CD8-positive, alpha-beta memory T cell (primary cell): ENCODE measurements at regions not wholly inside any gene's neighbourhood (a gene's known extent, or its start where the extent isn't known, plus 50 kb on each side); places are given as distances from the start of the nearest gene placed in this dataset.

Experiments
- CTCF ChIA-PET: fragments of 350-600 bp; sonication (Branson Sonifier 250); formaldehyde crosslinking; loops from one replicate; lab custom pipeline; 2021; ENCODE audit warnings: antibody characterized with exemption; lab: Charles Lee
- POLR2A ChIA-PET: fragments of 350-600 bp; sonication (Branson Sonifier 250); formaldehyde crosslinking; loops from one replicate; lab custom pipeline; 2021; ENCODE audit warnings: antibody characterized with exemption; lab: Charles Lee
- DNase-seq, 5 donors: peaks; one replicate each; pipeline versions ENCODE4 v3.0.0 to v3.0.0-alpha.2; 2020 to 2022; ENCODE audit warnings: mixed read lengths in 1 of 5
- H3K27ac ChIP-seq: one replicate; pipeline ENCODE4 v1.7.0; 2013; ENCODE audit warnings: low read depth, mild to moderate bottlenecking, low read length, moderate library complexity
- H3K27me3 ChIP-seq: 2 replicates; pipeline ENCODE4 v1.7.0; 2013; ENCODE audit warnings: low read length, mild to moderate bottlenecking; ENCODE audit not compliant: insufficient read depth, poor library complexity, severe bottlenecking
- H3K36me3 ChIP-seq: 2 replicates; pipeline ENCODE4 v1.7.0; 2013; ENCODE audit warnings: mild to moderate bottlenecking, low read length, moderate library complexity; ENCODE audit not compliant: insufficient read depth
- H3K4me1 ChIP-seq: 2 replicates; pipeline ENCODE4 v1.7.0; 2013; ENCODE audit warnings: mild to moderate bottlenecking, low read length, moderate library complexity; ENCODE audit not compliant: insufficient read depth
- H3K4me3 ChIP-seq: 2 replicates; pipeline ENCODE4 v1.7.0; 2013; ENCODE audit warnings: mild to moderate bottlenecking, low read length
- H3K9me3 ChIP-seq: 2 replicates; pipeline ENCODE4 v1.7.0; 2013; ENCODE audit warnings: mild to moderate bottlenecking, low read length
- H3K27ac Mint-ChIP-seq, 8 donors: one replicate each; pipeline ENCODE4 v1.8.0; 2020 to 2021; ENCODE audit warnings: mixed read lengths in 8 of 8, mild to moderate bottlenecking in 6 of 8, inconsistent platforms in 3 of 8, moderate library complexity in 3 of 8
- H3K27me3 Mint-ChIP-seq, 2 donors: one replicate each; pipeline ENCODE4 v1.8.0; 2020 to 2021; ENCODE audit warnings: mixed read lengths in 2 of 2, mild to moderate bottlenecking in 1 of 2, moderate library complexity in 1 of 2
- H3K36me3 Mint-ChIP-seq, 3 donors: one replicate each; pipeline ENCODE4 v1.8.0; 2020 to 2021; ENCODE audit warnings: mixed read lengths in 3 of 3, inconsistent platforms in 1 of 3, mild to moderate bottlenecking in 1 of 3
- H3K4me1 Mint-ChIP-seq, 3 donors: one replicate each; pipeline ENCODE4 v1.8.0; 2020 to 2021; ENCODE audit warnings: mixed read lengths in 3 of 3, inconsistent platforms in 1 of 3, mild to moderate bottlenecking in 1 of 3
- H3K4me3 Mint-ChIP-seq, 7 donors: one replicate each; pipeline ENCODE4 v1.8.0; 2020 to 2021; ENCODE audit warnings: mixed read lengths in 7 of 7, mild to moderate bottlenecking in 6 of 7, moderate library complexity in 4 of 7, inconsistent platforms in 2 of 7
- H3K9me3 Mint-ChIP-seq, 5 donors: one replicate each; pipeline ENCODE4 v1.8.0; 2020 to 2022; ENCODE audit warnings: mixed read lengths in 5 of 5, mild to moderate bottlenecking in 3 of 5, moderate library complexity in 2 of 5, inconsistent platforms in 1 of 5

GRCh38 chr5:29662876-29663275 lies 1530.6 kb upstream of the CDH6 start:
- H3K27me3 ChIP-seq, result no peaks in the 10 kb centered on the region
- no peaks in the 10 kb centered on the region for H3K36me3 ChIP-seq
- no peak for DNase-seq
- Mint-ChIP-seq H3K36me3 (no peaks in the 10 kb centered on the region), H3K4me1 (no peaks in the 10 kb centered on the region), H3K27me3 (no peaks in the 10 kb centered on the region), H3K9me3 (peaks cover 9 to 27% (median 15%) of the 10 kb centered on the region in 5 donors), H3K4me3 (no peak overlapping the region), H3K27ac (no peak overlapping the region)
- H3K4me1 ChIP-seq, result no peaks in the 10 kb centered on the region
- no peak overlapping the region for H3K27ac ChIP-seq
- ChIA-PET POLR2A (no interaction called here), CTCF (no interaction called here)
- H3K9me3 ChIP-seq, result no peaks in the 10 kb centered on the region
- H3K4me3 ChIP-seq, result no peak overlapping the region

GRCh38 chr5:29654954-29655353 lies 1538.5 kb upstream of the CDH6 start:
- Mint-ChIP-seq H3K27ac (no peak overlapping the region), H3K27me3 (no peaks in the 10 kb centered on the region), H3K4me3 (no peak overlapping the region), H3K9me3 (peaks cover 21 to 39% (median 29%) of the 10 kb centered on the region in 5 donors), H3K4me1 (no peaks in the 10 kb centered on the region), H3K36me3 (no peaks in the 10 kb centered on the region)
- Histone ChIP-seq H3K27ac (no peak overlapping the region), H3K4me1 (no peaks in the 10 kb centered on the region), H3K36me3 (no peaks in the 10 kb centered on the region), H3K9me3 (no peaks in the 10 kb centered on the region), H3K4me3 (no peak overlapping the region), H3K27me3 (no peaks in the 10 kb centered on the region)
- ChIA-PET CTCF (no interaction called here), POLR2A (no interaction called here)
- DNase-seq, result no peak

- no peak overlapping the region for H3K27ac ChIP-seq
- ChIA-PET CTCF (no interaction called here), POLR2A (no interaction called here)
- no peak overlapping the region for H3K4me3 Mint-ChIP-seq
- no peak overlapping the region for H3K4me3 ChIP-seq
- no peaks in the 10 kb centered on the region for H3K27me3 ChIP-seq
- no peaks in the 10 kb centered on the region for H3K36me3 ChIP-seq
- H3K27me3 Mint-ChIP-seq, result no peaks in the 10 kb centered on the region
- peaks cover 12 to 26% (median 22%) of the 10 kb centered on the region in 5 donors for H3K9me3 Mint-ChIP-seq
- no peaks in the 10 kb centered on the region for H3K4me1 ChIP-seq
- H3K4me1 Mint-ChIP-seq, result no peaks in the 10 kb centered on the region
- no peaks in the 10 kb centered on the region for H3K36me3 Mint-ChIP-seq
- H3K9me3 ChIP-seq, result no peaks in the 10 kb centered on the region
- DNase-seq, result no peak
- H3K27ac Mint-ChIP-seq, result no peak overlapping the region
Measured at GRCh38 chr5:29649321-29649720, 1544.2 kb upstream of the CDH6 start.

DNA sequence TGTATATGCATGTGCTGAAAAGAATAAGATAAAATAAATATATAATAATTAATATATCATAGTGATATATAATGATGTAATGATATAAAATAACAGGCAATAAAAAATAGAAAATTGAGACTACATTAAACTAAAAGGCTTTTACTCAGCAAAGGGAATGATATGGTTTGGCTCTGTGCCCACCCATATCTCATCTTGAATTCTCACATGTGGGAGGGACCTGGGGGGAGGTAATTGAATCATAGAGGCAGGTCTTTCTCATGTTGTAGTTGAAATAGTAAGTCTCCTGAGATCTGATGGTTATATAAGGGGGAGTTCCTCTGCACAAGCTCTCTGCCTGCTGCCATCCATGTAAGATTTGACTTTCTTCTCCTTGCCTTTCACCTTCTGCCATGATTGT lies 1550.9 kb upstream of the CDH6 start:
- Mint-ChIP-seq H3K4me1 (no peaks in the 10 kb centered on the region), H3K9me3 (peaks cover 4 to 33% (median 21%) of the 10 kb centered on the region in 5 donors), H3K27me3 (no peaks in the 10 kb centered on the region), H3K36me3 (no peaks in the 10 kb centered on the region), H3K4me3 (no peak overlapping the region), H3K27ac (peak overlapping the region in 1 of 8 donors; percentile 41)
- Histone ChIP-seq H3K36me3 (no peaks in the 10 kb centered on the region), H3K4me3 (no peak overlapping the region), H3K9me3 (no peaks in the 10 kb centered on the region), H3K27ac (no peak overlapping the region), H3K27me3 (no peaks in the 10 kb centered on the region), H3K4me1 (no peaks in the 10 kb centered on the region)
- no peak for DNase-seq
- POLR2A ChIA-PET, result no interaction called here
- CTCF ChIA-PET, result no interaction called here

- Histone ChIP-seq H3K9me3 (no peaks in the 10 kb centered on the region), H3K4me1 (no peaks in the 10 kb centered on the region), H3K4me3 (no peak overlapping the region), H3K27me3 (no peaks in the 10 kb centered on the region), H3K36me3 (no peaks in the 10 kb centered on the region), H3K27ac (no peak overlapping the region)
- Mint-ChIP-seq H3K27me3 (no peaks in the 10 kb centered on the region), H3K4me3 (no peak overlapping the region), H3K4me1 (no peaks in the 10 kb centered on the region), H3K27ac (no peak overlapping the region), H3K9me3 (peaks cover 9 to 30% (median 16%) of the 10 kb centered on the region in 5 donors), H3K36me3 (no peaks in the 10 kb centered on the region)
- no peak for DNase-seq
- CTCF ChIA-PET, result no interaction called here
- POLR2A ChIA-PET, result no interaction called here
Measured at GRCh38 chr5:29614206-29614605, 1579.3 kb upstream of the CDH6 start.

DNA sequence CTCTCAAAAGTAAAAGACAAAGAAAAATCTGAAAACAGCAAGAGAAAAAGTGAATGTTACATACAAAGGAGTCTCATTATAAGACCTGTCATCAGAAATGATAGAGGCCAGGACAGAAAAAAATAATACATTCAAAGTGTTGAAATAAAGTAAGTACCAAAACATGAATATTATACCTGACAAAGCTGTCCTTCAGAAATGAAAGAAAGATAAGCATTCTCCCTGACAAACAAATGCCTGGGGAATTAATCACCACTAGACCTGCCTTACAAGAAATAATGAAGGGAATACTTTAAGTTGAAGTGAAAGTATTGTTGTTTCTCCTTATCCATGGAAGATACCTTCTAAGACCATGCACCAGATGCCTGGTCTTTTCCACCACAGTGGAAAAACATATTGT lies 1605.2 kb upstream of the CDH6 start:
- no peaks in the 10 kb centered on the region for H3K36me3 ChIP-seq
- CTCF ChIA-PET, result no interaction called here
- POLR2A ChIA-PET, result no interaction called here
- H3K27me3 ChIP-seq, result no peaks in the 10 kb centered on the region
- Mint-ChIP-seq H3K27me3 (no peaks in the 10 kb centered on the region), H3K36me3 (no peaks in the 10 kb centered on the region), H3K9me3 (peaks cover 4 to 34% (median 18%) of the 10 kb centered on the region in 5 donors), H3K27ac (no peak overlapping the region), H3K4me3 (no peak overlapping the region), H3K4me1 (no peaks in the 10 kb centered on the region)
- H3K4me3 ChIP-seq, result no peak overlapping the region
- DNase-seq, result no peak
- no peak overlapping the region for H3K27ac ChIP-seq
- H3K9me3 ChIP-seq, result no peaks in the 10 kb centered on the region
- no peaks in the 10 kb centered on the region for H3K4me1 ChIP-seq

DNA sequence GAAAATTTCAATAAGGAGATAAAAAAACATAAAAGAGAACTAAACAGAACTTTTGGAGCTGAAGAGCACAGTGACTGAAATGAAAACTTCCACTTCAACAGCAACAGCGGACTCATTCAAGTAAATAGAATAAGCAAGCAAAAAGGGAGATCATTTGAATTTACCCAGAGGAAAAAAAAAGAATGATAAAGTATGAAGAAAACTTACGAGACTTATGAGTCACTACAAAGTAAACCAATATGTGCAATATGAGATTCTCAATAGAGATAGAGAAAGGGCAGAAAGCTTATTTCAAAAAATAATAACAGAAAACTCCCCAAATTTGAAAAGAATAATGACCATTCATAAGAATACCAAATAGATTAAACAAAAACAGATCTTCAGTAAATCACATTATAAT lies 1605.7 kb upstream of the CDH6 start:
- no peaks in the 10 kb centered on the region for H3K9me3 ChIP-seq
- no peak overlapping the region for H3K4me3 ChIP-seq
- H3K4me1 ChIP-seq, result no peaks in the 10 kb centered on the region
- H3K27me3 Mint-ChIP-seq, result no peaks in the 10 kb centered on the region
- H3K27me3 ChIP-seq, result no peaks in the 10 kb centered on the region
- DNase-seq, result no peak
- H3K4me3 Mint-ChIP-seq, result no peak overlapping the region
- no peaks in the 10 kb centered on the region for H3K36me3 ChIP-seq
- no peak overlapping the region for H3K27ac Mint-ChIP-seq
- H3K4me1 Mint-ChIP-seq, result no peaks in the 10 kb centered on the region
- POLR2A ChIA-PET, result no interaction called here
- H3K27ac ChIP-seq, result no peak overlapping the region
- no peaks in the 10 kb centered on the region for H3K36me3 Mint-ChIP-seq
- H3K9me3 Mint-ChIP-seq, result peaks cover 4 to 38% (median 17%) of the 10 kb centered on the region in 5 donors
- CTCF ChIA-PET, result no interaction called here

DNA sequence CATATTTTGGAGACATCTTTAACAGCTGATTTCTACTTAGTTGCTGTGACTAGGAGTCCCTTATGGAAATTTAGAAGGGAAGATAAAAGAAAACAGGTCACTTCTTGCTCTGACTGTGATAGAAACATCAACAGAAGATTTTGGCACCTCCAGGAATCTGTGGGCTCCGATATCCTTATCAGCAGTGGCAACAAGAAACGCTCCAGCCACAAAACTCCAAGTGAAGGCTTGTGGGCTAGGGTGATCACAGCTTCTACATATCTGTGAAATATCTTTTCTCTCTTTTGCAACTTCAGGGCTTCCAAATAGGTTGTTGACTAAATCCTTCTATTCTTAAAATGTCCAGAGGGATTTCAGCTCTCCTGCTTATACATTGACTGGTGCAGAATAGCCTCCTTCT lies 1625.5 kb upstream of the CDH6 start:
- H3K27ac ChIP-seq, result no peak overlapping the region
- H3K27me3 ChIP-seq, result no peaks in the 10 kb centered on the region
- Mint-ChIP-seq H3K4me1 (no peaks in the 10 kb centered on the region), H3K36me3 (no peaks in the 10 kb centered on the region), H3K27ac (no peak overlapping the region), H3K4me3 (no peak overlapping the region), H3K27me3 (no peaks in the 10 kb centered on the region), H3K9me3 (peaks cover 3 to 31% (median 11%) of the 10 kb centered on the region in 5 donors)
- no peaks in the 10 kb centered on the region for H3K9me3 ChIP-seq
- ChIA-PET POLR2A (no interaction called here), CTCF (no interaction called here)
- no peaks in the 10 kb centered on the region for H3K4me1 ChIP-seq
- DNase-seq, result no peak
- no peaks in the 10 kb centered on the region for H3K36me3 ChIP-seq
- no peak overlapping the region for H3K4me3 ChIP-seq

- ChIA-PET POLR2A (no interaction called here), CTCF (no interaction called here)
- DNase-seq, result no peak
- H3K4me3 Mint-ChIP-seq, result no peak overlapping the region
- no peaks in the 10 kb centered on the region for H3K36me3 Mint-ChIP-seq
- no peaks in the 10 kb centered on the region for H3K4me1 Mint-ChIP-seq
- Histone ChIP-seq H3K27ac (no peak overlapping the region), H3K36me3 (no peaks in the 10 kb centered on the region), H3K9me3 (no peaks in the 10 kb centered on the region), H3K4me1 (no peaks in the 10 kb centered on the region), H3K4me3 (no peak overlapping the region), H3K27me3 (no peaks in the 10 kb centered on the region)
- peaks cover 2 to 15% (median 6%) of the 10 kb centered on the region in 5 donors for H3K9me3 Mint-ChIP-seq
- no peaks in the 10 kb centered on the region for H3K27me3 Mint-ChIP-seq
- H3K27ac Mint-ChIP-seq, result no peak overlapping the region
Measured at GRCh38 chr5:29561564-29561963, 1631.9 kb upstream of the CDH6 start.
